H1 (cell line): ENCODE measurements at regions not wholly inside any gene's neighbourhood (a gene's known extent, or its start where the extent isn't known, plus 50 kb on each side); places are given as distances from the start of the nearest gene placed in this dataset.

ENCODE experiments used
- BCL11A ChIP-seq, 2 experiments: IDR thresholded peaks; one replicate each; pipeline ENCODE4 v1.6.1; 2011; ENCODE audit warnings: low read depth in 2 of 2, low read length in 2 of 2, mild to moderate bottlenecking in 2 of 2
- CBX8 ChIP-seq: fragments of 300-800, 300-1000 bp; sonication (generic); IDR thresholded peaks from 2 replicates; pipeline ENCODE4 v1.7.1; 2016; ENCODE audit warnings: low read depth, low read length, borderline replicate concordance
- CHD7 ChIP-seq: fragments of 300-600 bp; sonication (generic); IDR thresholded peaks from 2 replicates; pipeline ENCODE4 v1.7.1; 2012; ENCODE audit warnings: low read length, moderate library complexity, mild to moderate bottlenecking, inconsistent platforms; ENCODE audit not compliant: insufficient replicate concordance
- EP300 ChIP-seq, 2 experiments: IDR thresholded peaks; 1 replicate in 1 of 2; 2 replicates in 1 of 2; pipeline ENCODE4 v1.6.1; 2011 to 2012; ENCODE audit warnings: low read depth in 2 of 2, low read length in 2 of 2, mild to moderate bottlenecking in 2 of 2, borderline replicate concordance in 1 of 2, inconsistent platforms in 1 of 2, moderate library complexity in 1 of 2
- FOSL1 ChIP-seq: IDR thresholded peaks from 2 replicates; pipeline ENCODE4 v1.6.1; 2011; ENCODE audit warnings: mild to moderate bottlenecking, low read depth, low read length, moderate library complexity; ENCODE audit not compliant: insufficient read depth
- KDM5A ChIP-seq: fragments of 200-600 bp; IDR thresholded peaks from 2 replicates; pipeline ENCODE4 v1.7.1; 2012; ENCODE audit warnings: mild to moderate bottlenecking, low read length, inconsistent platforms, mixed read lengths
- POU5F1 ChIP-seq: IDR thresholded peaks from 2 replicates; pipeline ENCODE4 v1.6.1; 2011; ENCODE audit warnings: low read depth, mild to moderate bottlenecking, low read length, moderate library complexity
- TCF12 ChIP-seq: IDR thresholded peaks from 2 replicates; pipeline ENCODE4 v1.6.1; 2011; ENCODE audit warnings: low read depth, mild to moderate bottlenecking, low read length
- YY1 ChIP-seq: IDR thresholded peaks from 2 replicates; pipeline ENCODE4 v1.6.1; 2011; ENCODE audit warnings: low read depth, mild to moderate bottlenecking, low read length
- ZNF274 ChIP-seq: IDR thresholded peaks from 2 replicates; pipeline ENCODE4 v1.7.0; 2012; ENCODE audit warnings: low read length, borderline replicate concordance; ENCODE audit errors: extremely low read depth

- TF ChIP-seq CHD7 (no peak), YY1 (no peak), BCL11A (IDR thresholded peaks at IDR 0.05; ENCODE audit: low read depth in 2 of 2, low read length in 2 of 2) (no peak), CBX8 (no peak), EP300 (IDR thresholded peaks at IDR 0.05; ENCODE audit: borderline replicate concordance in 1 of 2, low read depth in 2 of 2, low read length in 2 of 2) (no peak), FOSL1 (no peak), POU5F1 (no peak), TCF12 (no peak), ZNF274 (no peak), KDM5A (no peak)
These were observed 323.3 kb downstream of the DIPK2A start (continued) for GRCh38 chr3:144294659-144295538.
